DND-41 (cell line): ENCODE measurements at regions not wholly inside any gene's neighbourhood (a gene's known extent, or its start where the extent isn't known, plus 50 kb on each side); places are given as distances from the start of the nearest gene placed in this dataset.

ENCODE experiments used
- EZH2 ChIP-seq: IDR thresholded peaks from 3 replicates; pipeline ENCODE4 v1.6.1; 2012; ENCODE audit warnings: borderline replicate concordance, low read depth, mild to moderate bottlenecking, moderate library complexity, low read length, inconsistent platforms; ENCODE audit not compliant: severe bottlenecking
- TF ChIP-seq, protein P1 (sequence below): IDR thresholded peaks from 2 replicates; pipeline ENCODE4 v1.5.1; 2012; ENCODE audit warnings: borderline replicate concordance, low read length, moderate library complexity, mild to moderate bottlenecking; ENCODE audit not compliant: poor library complexity, severe bottlenecking; ENCODE audit errors: extremely low read depth

- TF ChIP-seq, protein P1, sequence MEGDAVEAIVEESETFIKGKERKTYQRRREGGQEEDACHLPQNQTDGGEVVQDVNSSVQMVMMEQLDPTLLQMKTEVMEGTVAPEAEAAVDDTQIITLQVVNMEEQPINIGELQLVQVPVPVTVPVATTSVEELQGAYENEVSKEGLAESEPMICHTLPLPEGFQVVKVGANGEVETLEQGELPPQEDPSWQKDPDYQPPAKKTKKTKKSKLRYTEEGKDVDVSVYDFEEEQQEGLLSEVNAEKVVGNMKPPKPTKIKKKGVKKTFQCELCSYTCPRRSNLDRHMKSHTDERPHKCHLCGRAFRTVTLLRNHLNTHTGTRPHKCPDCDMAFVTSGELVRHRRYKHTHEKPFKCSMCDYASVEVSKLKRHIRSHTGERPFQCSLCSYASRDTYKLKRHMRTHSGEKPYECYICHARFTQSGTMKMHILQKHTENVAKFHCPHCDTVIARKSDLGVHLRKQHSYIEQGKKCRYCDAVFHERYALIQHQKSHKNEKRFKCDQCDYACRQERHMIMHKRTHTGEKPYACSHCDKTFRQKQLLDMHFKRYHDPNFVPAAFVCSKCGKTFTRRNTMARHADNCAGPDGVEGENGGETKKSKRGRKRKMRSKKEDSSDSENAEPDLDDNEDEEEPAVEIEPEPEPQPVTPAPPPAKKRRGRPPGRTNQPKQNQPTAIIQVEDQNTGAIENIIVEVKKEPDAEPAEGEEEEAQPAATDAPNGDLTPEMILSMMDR: no peak
- no peak for TF ChIP-seq EZH2
These were observed 52.9 kb upstream of the CDH18 start for GRCh38 chr5:20040901-20041300.
